ENCODE measurements at regions not wholly inside any gene's neighbourhood (a gene's known extent, or its start where the extent isn't known, plus 50 kb on each side); places are given as distances from the start of the nearest gene placed in this dataset.

DNA sequence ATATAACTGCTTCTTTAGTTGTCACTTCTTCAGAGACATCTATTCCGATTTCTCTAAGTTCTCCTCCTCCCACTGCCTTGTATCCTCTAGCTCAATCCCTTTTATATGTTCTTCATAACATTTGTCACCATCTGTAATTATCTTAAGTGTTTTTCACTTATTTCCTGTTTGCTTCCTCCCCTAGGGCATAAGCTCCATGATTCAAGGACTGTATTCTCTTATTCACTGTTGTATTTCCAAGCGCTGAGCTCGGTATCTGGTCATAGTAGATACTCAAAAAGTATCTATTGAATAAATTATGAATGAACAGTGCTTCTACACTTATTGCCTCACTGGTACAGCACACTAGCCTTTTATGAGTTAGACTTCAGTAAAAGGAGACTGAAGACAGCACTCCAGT, 109.0 kb upstream of the TMPO start:
- no peaks in the 10 kb centered on the region for H3K27me3 ChIP-seq
- no peak for DNase-seq
- H3K4me1 ChIP-seq (replicated peaks in 1 of 2) = peaks cover 0 to 8% of the 10 kb centered on the region in 2 donors
- no peak overlapping the region for H3K27ac ChIP-seq
- no peaks in the 10 kb centered on the region for H3K9me3 ChIP-seq (replicated peaks in 1 of 3)
- no peaks in the 10 kb centered on the region for H3K36me3 ChIP-seq (replicated peaks in 1 of 2)
- H3K4me3 ChIP-seq = no peak overlapping the region
- WGBS, 4 donors = 84 to 89% (median 88%) methylated on average over 3 of the region's 3 CpGs
- intact Hi-C loops (cut with DNase I) = no loop called here
- TF ChIP-seq, protein P1, sequence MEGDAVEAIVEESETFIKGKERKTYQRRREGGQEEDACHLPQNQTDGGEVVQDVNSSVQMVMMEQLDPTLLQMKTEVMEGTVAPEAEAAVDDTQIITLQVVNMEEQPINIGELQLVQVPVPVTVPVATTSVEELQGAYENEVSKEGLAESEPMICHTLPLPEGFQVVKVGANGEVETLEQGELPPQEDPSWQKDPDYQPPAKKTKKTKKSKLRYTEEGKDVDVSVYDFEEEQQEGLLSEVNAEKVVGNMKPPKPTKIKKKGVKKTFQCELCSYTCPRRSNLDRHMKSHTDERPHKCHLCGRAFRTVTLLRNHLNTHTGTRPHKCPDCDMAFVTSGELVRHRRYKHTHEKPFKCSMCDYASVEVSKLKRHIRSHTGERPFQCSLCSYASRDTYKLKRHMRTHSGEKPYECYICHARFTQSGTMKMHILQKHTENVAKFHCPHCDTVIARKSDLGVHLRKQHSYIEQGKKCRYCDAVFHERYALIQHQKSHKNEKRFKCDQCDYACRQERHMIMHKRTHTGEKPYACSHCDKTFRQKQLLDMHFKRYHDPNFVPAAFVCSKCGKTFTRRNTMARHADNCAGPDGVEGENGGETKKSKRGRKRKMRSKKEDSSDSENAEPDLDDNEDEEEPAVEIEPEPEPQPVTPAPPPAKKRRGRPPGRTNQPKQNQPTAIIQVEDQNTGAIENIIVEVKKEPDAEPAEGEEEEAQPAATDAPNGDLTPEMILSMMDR (IDR thresholded peaks at IDR 0.05) = no peak
- TF ChIP-seq POLR2A (IDR thresholded peaks at IDR 0.05) = no peak

DNA sequence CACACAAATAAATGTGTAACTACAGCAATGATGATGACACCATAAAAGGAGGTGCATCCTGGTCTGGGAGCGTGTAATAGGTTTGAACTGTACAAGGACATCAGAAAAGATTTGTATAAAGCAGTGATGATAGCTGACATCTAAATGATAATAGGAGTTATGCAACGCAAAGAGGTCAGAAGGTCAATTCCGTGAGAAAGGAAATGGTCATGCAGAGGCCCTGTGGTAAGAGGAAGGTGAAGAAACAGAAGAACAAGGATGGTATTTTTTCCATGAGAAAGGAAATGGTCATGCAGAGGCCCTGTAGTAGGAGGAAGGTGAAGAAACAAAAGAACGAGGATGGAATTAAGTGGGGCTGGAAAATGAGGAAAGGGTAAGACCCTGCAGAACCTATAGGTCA, 106.7 kb upstream of the TMPO start:
- Histone ChIP-seq H3K36me3 (replicated peaks in 1 of 2) (no peaks in the 10 kb centered on the region), H3K4me1 (replicated peaks in 1 of 2) (no peaks in the 10 kb centered on the region), H3K9me3 (replicated peaks in 1 of 3) (no peaks in the 10 kb centered on the region), H3K27ac (no peak overlapping the region), H3K27me3 (no peaks in the 10 kb centered on the region), H3K4me3 (no peak overlapping the region)
- no peak for DNase-seq
- TF ChIP-seq, protein P1 (IDR thresholded peaks at IDR 0.05) = no peak
- no peak for TF ChIP-seq POLR2A (IDR thresholded peaks at IDR 0.05)
- WGBS, 4 donors = 46 to 63% (median 52%) methylated on average over 4 of the region's 4 CpGs
- intact Hi-C loops (cut with DNase I) = no loop called here

DNA sequence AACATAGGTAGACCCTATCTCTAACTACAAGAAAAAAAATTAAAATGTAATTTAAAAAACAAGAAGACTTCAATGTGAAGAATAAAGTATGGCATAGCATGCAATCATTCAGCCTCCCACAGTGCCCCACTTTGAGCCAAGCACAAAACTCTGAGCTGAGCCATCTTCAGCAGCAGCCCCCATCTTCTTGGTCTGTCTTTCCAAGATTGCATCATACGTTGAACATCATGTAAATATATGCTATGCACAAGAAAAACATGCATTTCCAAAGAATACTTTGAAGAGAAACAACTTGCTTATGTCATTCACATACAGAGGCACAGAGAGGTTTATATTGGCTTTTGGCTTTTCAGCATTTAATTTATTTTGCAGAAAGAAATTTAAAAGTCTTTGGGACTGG, 105.8 kb upstream of the TMPO start:
- no peaks in the 10 kb centered on the region for H3K9me3 ChIP-seq (replicated peaks in 1 of 3)
- intact Hi-C loops (cut with DNase I) = no loop called here

DNA sequence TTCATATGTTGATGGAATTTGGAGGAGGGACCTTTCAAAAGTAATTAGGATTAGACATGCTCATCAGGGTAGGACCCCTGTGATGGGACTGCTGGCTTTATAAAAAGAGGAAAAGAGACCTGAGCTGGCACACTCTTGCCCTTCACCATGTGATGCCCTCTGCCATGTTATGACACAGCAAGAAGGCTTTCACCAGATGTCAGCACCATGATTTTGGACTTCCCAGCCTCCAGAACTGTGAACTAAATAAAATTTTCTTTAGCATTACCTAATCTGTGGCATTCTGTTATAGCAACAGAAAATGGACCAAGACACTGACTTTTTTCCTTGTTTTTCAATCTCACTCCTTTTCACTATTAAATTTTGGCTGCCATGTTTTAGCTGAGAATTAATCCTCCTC, 105.0 kb upstream of the TMPO start:
- Histone ChIP-seq H3K9me3 (replicated peaks in 1 of 3) (no peaks in the 10 kb centered on the region), H3K27ac (no peak overlapping the region), H3K4me3 (no peak overlapping the region), H3K36me3 (replicated peaks in 1 of 2) (no peaks in the 10 kb centered on the region), H3K4me1 (replicated peaks in 1 of 2) (no peaks in the 10 kb centered on the region), H3K27me3 (no peaks in the 10 kb centered on the region)
- no peak for TF ChIP-seq POLR2A (IDR thresholded peaks at IDR 0.05)
- TF ChIP-seq, protein P1 (IDR thresholded peaks at IDR 0.05) = no peak
- intact Hi-C loops (cut with DNase I) = no loop called here
- no peak for DNase-seq

More for the DNA sequence above, 105.8 kb upstream of the TMPO start:
- H3K27ac ChIP-seq = no peak overlapping the region
- DNase-seq = no peak
- H3K4me3 ChIP-seq = no peak overlapping the region
- TF ChIP-seq, protein P1 (IDR thresholded peaks at IDR 0.05) = no peak
- no peak for TF ChIP-seq POLR2A (IDR thresholded peaks at IDR 0.05)
- no peaks in the 10 kb centered on the region for H3K4me1 ChIP-seq (replicated peaks in 1 of 2)
- H3K36me3 ChIP-seq (replicated peaks in 1 of 2) = no peaks in the 10 kb centered on the region
- WGBS, 4 donors = 67 to 87% (median 73%) methylated on average over 1 of the region's 1 CpG
- H3K27me3 ChIP-seq = no peaks in the 10 kb centered on the region

All from adrenal gland (tissue), 9 donors.